WTC11 (cell line): ENCODE measurements at regions not wholly inside any gene's neighbourhood (a gene's known extent, or its start where the extent isn't known, plus 50 kb on each side); places are given as distances from the start of the nearest gene placed in this dataset.

Experiments used
- CTCF ChIP-seq: fragments of 200-600 bp; IDR thresholded peaks from 2 replicates; pipeline ENCODE4 v1.8.0; 2022; ENCODE audit warnings: antibody characterized with exemption
- TCF7 ChIP-seq: sonication (generic); formaldehyde crosslinking; IDR thresholded peaks from 2 replicates; pipeline ENCODE4 v1.8.0; 2022; ENCODE audit warnings: mild to moderate bottlenecking, low read depth, missing genetic modification reagents, moderate library complexity

- no peak for TF ChIP-seq TCF7 (CRISPR knock-in tag)
- no peak for TF ChIP-seq CTCF
Measured at GRCh38 chr13:71242201-71242600, 624.8 kb downstream of the DACH1 start.
